Omental fat pad (tissue), 3 donors: ENCODE measurements at regions not wholly inside any gene's neighbourhood (a gene's known extent, or its start where the extent isn't known, plus 50 kb on each side); places are given as distances from the start of the nearest gene placed in this dataset.
A peak's percentile ranks its signal among the peaks of the same experiment; 100 is the strongest.

Source experiments
- ATAC-seq: fragments of 150-250 bp; one replicate; pipeline ENCODE4 v1.9.1; 2016; ENCODE audit warnings: mild to moderate bottlenecking, moderate library complexity; ENCODE audit not compliant: low FRiP score
- DNase-seq: peaks from one replicate; pipeline ENCODE4 v3.0.0-alpha.2; 2019; ENCODE audit warnings: low spot score
- TF ChIP-seq, protein P1 (sequence below), 3 donors: fragments of 450-650 bp; IDR thresholded peaks; one replicate each; pipeline ENCODE4 v1.5.1; 2016 to 2017; ENCODE audit warnings: antibody characterized with exemption in 3 of 3, mild to moderate bottlenecking in 3 of 3, moderate library complexity in 2 of 3

DNA sequence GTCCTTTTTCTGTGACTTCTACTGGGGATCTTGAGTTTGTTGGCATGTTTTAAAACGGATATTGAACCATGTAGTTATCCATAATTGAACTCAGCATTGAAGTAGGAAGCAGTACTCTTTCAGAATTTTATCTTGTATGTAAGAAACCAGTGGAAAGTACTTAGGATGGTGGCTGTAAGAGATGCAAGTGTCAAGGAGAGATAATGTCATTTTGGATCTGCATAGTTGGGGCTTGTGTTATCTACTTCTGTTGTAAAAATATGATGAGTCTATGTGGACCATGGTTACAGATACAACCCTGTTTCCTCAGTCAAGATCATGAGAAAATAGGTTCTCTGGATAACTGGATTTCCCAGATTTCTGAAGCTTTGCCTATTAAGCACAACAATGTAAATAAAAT, 113.7 kb downstream of the NAB1 start:
- DNase-seq (no peak), ATAC-seq (no peak)
- TF ChIP-seq, protein P1, sequence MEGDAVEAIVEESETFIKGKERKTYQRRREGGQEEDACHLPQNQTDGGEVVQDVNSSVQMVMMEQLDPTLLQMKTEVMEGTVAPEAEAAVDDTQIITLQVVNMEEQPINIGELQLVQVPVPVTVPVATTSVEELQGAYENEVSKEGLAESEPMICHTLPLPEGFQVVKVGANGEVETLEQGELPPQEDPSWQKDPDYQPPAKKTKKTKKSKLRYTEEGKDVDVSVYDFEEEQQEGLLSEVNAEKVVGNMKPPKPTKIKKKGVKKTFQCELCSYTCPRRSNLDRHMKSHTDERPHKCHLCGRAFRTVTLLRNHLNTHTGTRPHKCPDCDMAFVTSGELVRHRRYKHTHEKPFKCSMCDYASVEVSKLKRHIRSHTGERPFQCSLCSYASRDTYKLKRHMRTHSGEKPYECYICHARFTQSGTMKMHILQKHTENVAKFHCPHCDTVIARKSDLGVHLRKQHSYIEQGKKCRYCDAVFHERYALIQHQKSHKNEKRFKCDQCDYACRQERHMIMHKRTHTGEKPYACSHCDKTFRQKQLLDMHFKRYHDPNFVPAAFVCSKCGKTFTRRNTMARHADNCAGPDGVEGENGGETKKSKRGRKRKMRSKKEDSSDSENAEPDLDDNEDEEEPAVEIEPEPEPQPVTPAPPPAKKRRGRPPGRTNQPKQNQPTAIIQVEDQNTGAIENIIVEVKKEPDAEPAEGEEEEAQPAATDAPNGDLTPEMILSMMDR (IDR thresholded peaks at IDR 0.05): no peak

- no peak for ATAC-seq
- no peak for DNase-seq
- TF ChIP-seq, protein P1 (IDR thresholded peaks at IDR 0.05): no peak
Measured at GRCh38 chr2:190763100-190763499, 114.2 kb downstream of the NAB1 start.

DNA sequence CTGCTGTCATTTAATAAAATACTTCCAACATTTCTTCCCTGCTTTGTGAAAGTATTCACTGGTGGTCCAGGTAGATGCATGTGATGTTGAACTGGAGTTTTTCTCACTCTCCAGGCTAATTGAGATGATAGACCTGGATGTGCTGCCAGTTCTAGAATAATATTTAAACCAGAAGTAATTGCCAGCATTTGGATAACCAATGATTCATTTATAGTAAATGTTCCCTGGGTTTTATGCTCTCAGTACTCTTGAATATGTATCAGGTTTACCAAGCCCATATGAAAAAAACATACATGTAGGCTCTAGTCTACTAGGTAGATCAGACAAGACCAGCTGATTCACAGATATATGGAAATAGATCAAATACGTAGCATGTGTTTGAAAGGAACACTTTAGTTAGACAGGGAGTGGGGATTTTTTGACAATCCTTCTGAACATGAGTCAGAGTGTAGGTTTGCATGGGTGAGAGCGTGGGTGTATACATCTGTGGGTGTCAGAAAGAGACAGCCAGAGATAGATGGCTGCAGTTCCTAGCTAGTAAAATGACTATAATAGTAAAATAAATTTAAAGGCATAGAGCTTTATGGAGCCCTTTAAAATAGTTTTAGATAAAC, 115.1 kb downstream of the NAB1 start:
- DNase-seq (no peak), ATAC-seq (peak; percentile 68)

DNA sequence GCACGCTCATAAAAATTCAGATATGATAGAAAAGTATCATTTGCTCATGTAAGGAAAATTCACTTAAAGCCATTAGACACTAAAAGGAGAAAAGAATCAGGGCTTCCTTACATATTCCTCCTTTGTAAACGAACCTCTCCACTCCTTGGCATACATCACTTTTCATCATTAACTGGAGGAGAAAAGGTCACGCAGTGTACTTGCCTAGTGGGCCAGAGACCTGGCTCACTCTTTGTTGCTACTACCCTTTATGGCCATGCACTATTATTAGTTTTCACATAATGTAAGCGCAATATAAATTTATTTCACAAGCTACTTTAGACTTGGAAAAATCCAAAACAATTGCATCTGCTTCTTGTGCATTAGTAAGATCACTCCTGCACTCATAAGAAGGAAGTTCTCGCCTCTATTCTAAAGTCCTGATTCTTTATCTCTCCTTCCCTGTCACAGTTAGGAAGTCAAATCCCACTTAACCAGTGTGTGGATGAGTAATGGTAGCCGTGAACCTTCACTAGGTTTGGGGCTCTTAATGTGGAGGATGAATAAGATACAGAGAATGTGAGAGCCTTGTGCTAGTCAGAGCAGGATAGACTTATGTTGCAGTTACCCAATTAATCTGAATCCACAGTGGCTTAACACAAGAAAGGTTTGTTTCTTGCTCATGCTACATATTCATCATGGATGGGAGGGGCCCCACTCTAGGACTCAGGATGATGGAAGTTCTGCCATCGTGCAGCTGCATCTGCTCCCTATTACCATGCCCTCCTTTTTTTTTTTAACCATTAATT, 115.0 kb upstream of the GLS start:
- DNase-seq (no peak), ATAC-seq (peak; percentile 71)
- TF ChIP-seq, protein P1 (IDR thresholded peaks at IDR 0.05): no peak

More for the DNA sequence above, 115.1 kb downstream of the NAB1 start:
- TF ChIP-seq, protein P1 (IDR thresholded peaks at IDR 0.05): no peak

- ATAC-seq (no peak), DNase-seq (no peak)
- TF ChIP-seq, protein P1 (IDR thresholded peaks at IDR 0.05): no peak
Measured at GRCh38 chr2:190766174-190766572, 114.4 kb upstream of the GLS start.

GRCh38 chr2:190766595-190766994, 114.0 kb upstream of the GLS start:
- TF ChIP-seq, protein P1 (IDR thresholded peaks at IDR 0.05): no peak
- no peak for ATAC-seq
- DNase-seq: no peak

GRCh38 chr2:190767821-190768220, 112.8 kb upstream of the GLS start:
- no peak for DNase-seq
- TF ChIP-seq, protein P1 (IDR thresholded peaks at IDR 0.05): no peak
- ATAC-seq: no peak
